ENCODE measurements at regions not wholly inside any gene's neighbourhood (a gene's known extent, or its start where the extent isn't known, plus 50 kb on each side); places are given as distances from the start of the nearest gene placed in this dataset.
"Not testable (repeated sequence)": the region's sequence is repeated elsewhere in the genome, so short reads cannot be mapped to it uniquely, and the experiment has no call there.

- no peak for DNase-seq
Measured at GRCh38 chr14:103232031-103232808, 101.8 kb upstream of the EIF5 start.

GRCh38 chr14:103232831-103233319 lies 101.2 kb upstream of the EIF5 start:
- no peak for DNase-seq

GRCh38 chr14:103233328-103233727 lies 100.7 kb upstream of the EIF5 start:
- DNase-seq = no peak

GRCh38 chr14:103234826-103235225 lies 99.2 kb upstream of the EIF5 start:
- not testable (repeated sequence) for DNase-seq

GRCh38 chr14:103235506-103235905 lies 98.5 kb upstream of the EIF5 start:
- DNase-seq = not testable (repeated sequence)

- DNase-seq = no peak
Measured at GRCh38 chr14:103239751-103240150, 94.3 kb upstream of the EIF5 start.

GRCh38 chr14:103241531-103241930 lies 92.5 kb upstream of the EIF5 start:
- no peak for DNase-seq

GRCh38 chr14:103243764-103244737 lies 90.0 kb upstream of the EIF5 start:
- DNase-seq = no peak

- not testable (repeated sequence) for DNase-seq
Measured at GRCh38 chr14:103245624-103246031, 88.4 kb upstream of the EIF5 start.

- no peak for DNase-seq
Measured at GRCh38 chr14:103246070-103246469, 88.0 kb upstream of the EIF5 start.

- no peak for DNase-seq
Measured at GRCh38 chr14:103247169-103247606, 86.8 kb upstream of the EIF5 start.

GRCh38 chr14:103250181-103250580 lies 83.9 kb upstream of the EIF5 start:
- no peak for DNase-seq

- DNase-seq = no peak
Measured at GRCh38 chr14:103250874-103251273, 83.2 kb upstream of the EIF5 start.

- no peak for DNase-seq
Measured at GRCh38 chr14:103255555-103255954, 78.5 kb upstream of the EIF5 start.

- DNase-seq = no peak
Measured at GRCh38 chr14:103256406-103256805, 77.6 kb upstream of the EIF5 start.

GRCh38 chr14:103257211-103257962 lies 76.7 kb upstream of the EIF5 start:
- DNase-seq = no peak

- DNase-seq = no peak
Measured at GRCh38 chr14:103258211-103258610, 75.8 kb upstream of the EIF5 start.

- no peak for DNase-seq
Measured at GRCh38 chr14:103259184-103259583, 74.9 kb upstream of the EIF5 start.

- no peak for DNase-seq
Measured at GRCh38 chr14:103259801-103260628, 74.0 kb upstream of the EIF5 start.

GRCh38 chr14:103260629-103261124 lies 73.4 kb upstream of the EIF5 start:
- DNase-seq = no peak

- no peak for DNase-seq
Measured at GRCh38 chr14:103267226-103267910, 66.7 kb upstream of the EIF5 start.

Measured in stimulated activated CD4-positive, alpha-beta T cell treated with anti-CD3 and anti-CD28 coated beads, Interleukin-2, amount 100 ng/mL, for 48 hours (primary cell).